Tibial nerve (tissue), 3 donors: ENCODE measurements at regions not wholly inside any gene's neighbourhood (a gene's known extent, or its start where the extent isn't known, plus 50 kb on each side); places are given as distances from the start of the nearest gene placed in this dataset.
A peak's percentile ranks its signal among the peaks of the same experiment; 100 is the strongest.

ENCODE experiments used
- CTCF ChIP-seq, 5 experiments: fragments of 200-600 bp in 3 of 5; fragments of 450-650 bp in 2 of 5; sonication (generic) in 3 of 5; IDR thresholded peaks; one replicate each; pipeline ENCODE4 v1.5.1; 2016 to 2019; ENCODE audit warnings: antibody characterized with exemption in 5 of 5, mild to moderate bottlenecking in 3 of 5, moderate library complexity in 2 of 5
- POLR2A ChIP-seq, 2 donors: fragments of 450-650 bp; IDR thresholded peaks; one replicate each; pipeline ENCODE4 v1.6.1; 2017; ENCODE audit warnings: antibody characterized with exemption in 2 of 2, mild to moderate bottlenecking in 2 of 2, moderate library complexity in 2 of 2

DNA sequence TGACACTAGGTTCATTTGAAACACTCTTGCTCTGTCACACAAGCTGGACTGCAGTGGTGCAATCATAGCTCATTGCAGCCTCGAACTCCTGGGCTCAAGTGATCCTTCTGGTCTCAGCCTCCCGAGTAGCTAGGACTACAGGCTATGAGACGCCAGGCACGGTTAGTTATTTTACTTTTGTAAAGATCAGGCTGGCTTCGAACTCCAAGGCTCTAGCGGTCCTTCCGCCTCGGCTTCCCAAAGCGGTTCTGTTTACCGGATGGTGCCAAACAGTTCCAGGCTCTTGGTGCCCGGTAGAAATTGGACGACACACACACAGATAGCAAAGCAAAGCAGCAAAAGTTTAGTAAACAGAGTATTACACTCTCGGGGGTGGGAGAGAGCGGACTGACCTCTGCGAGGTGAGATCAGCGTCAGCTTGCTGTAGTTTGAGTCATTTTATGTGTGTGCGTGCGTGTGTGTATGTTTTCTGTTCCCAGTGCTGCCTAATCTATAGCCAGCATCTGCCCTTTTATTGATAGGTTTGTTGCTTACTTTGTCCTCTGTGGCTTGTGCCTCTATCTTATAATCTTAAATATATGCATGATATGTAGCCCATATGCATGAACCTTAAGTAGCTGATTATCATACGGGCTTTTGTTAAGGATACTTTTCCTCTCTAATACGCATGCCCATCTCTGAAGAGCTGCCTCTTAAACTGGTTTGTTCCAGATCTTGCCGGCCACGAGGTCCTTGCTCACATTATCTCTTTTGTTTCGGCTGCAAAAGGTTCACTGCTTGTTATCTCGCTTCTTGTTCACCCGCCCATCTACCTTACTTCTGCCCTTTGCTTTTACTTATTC, 75.2 kb downstream of the OR2B2 start:
- no peak for TF ChIP-seq CTCF (IDR thresholded peaks at IDR 0.05)
- peak; percentile 61 to 64 for TF ChIP-seq POLR2A (IDR thresholded peaks at IDR 0.05)
